AG09319 (cell line): ENCODE measurements at regions not wholly inside any gene's neighbourhood (a gene's known extent, or its start where the extent isn't known, plus 50 kb on each side); places are given as distances from the start of the nearest gene placed in this dataset.
A peak's percentile ranks its signal among the peaks of the same experiment; 100 is the strongest.

Experiments
- DNase-seq: peaks from one replicate; pipeline ENCODE4 v3.0.0-alpha.2; 2010; ENCODE audit warnings: low read depth; ENCODE audit errors: extremely low read depth
- CTCF ChIP-seq: IDR thresholded peaks from 2 replicates; pipeline ENCODE4 v1.5.1; 2011; ENCODE audit warnings: low read depth, mild to moderate bottlenecking, inconsistent platforms, low read length, moderate library complexity

- DNase-seq, result no peak
- no peak for TF ChIP-seq CTCF
These were observed 119.3 kb upstream of the SLC7A14 start for GRCh38 chr3:170705131-170705530.

GRCh38 chr3:170703121-170703588 is 117.3 kb upstream of the SLC7A14 start:
- DNase-seq, result peak; percentile 60

GRCh38 chr3:170701696-170702678 is 116.1 kb upstream of the SLC7A14 start:
- DNase-seq, result no peak
- no peak for TF ChIP-seq CTCF

More at GRCh38 chr3:170703121-170703588, 117.3 kb upstream of the SLC7A14 start:
- no peak for TF ChIP-seq CTCF

GRCh38 chr3:170700054-170700404 is 114.2 kb upstream of the SLC7A14 start:
- no peak for DNase-seq
- no peak for TF ChIP-seq CTCF

GRCh38 chr3:170699158-170700053 is 113.5 kb upstream of the SLC7A14 start:
- TF ChIP-seq CTCF, result no peak
- no peak for DNase-seq

- TF ChIP-seq CTCF, result no peak
- no peak for DNase-seq
These were observed 112.0 kb upstream of the SLC7A14 start for GRCh38 chr3:170697908-170698307.
